Left lung (tissue), 4 donors: ENCODE measurements at regions not wholly inside any gene's neighbourhood (a gene's known extent, or its start where the extent isn't known, plus 50 kb on each side); places are given as distances from the start of the nearest gene placed in this dataset.
A peak's percentile ranks its signal among the peaks of the same experiment; 100 is the strongest.

ENCODE experiments used
- ATAC-seq: fragments of 200-7000 bp; cut with Tn5 transposase; one replicate; pipeline ENCODE4 v1.9.1; 2020; ENCODE audit warnings: moderate library complexity
- DNase-seq, 4 donors: peaks; one replicate each; pipeline ENCODE4 v3.0.0-alpha.2; 2013 to 2020
- H3K27ac ChIP-seq, 2 donors: fragments of 200-600 bp; sonication (generic) in 1 of 2; one replicate each; pipeline versions ENCODE4 v1.5.0 to v1.8.0; 2020 to 2021
- H3K27me3 ChIP-seq, 2 donors: fragments of 200-600 bp; sonication (generic) in 1 of 2; one replicate each; pipeline versions ENCODE4 v1.5.0 to v1.8.0; 2020 to 2021
- H3K36me3 ChIP-seq, 2 donors: fragments of 200-600 bp; sonication (generic) in 1 of 2; one replicate each; pipeline versions ENCODE4 v1.5.0 to v1.8.0; 2020 to 2021
- H3K4me1 ChIP-seq, 2 donors: fragments of 200-600 bp; one replicate each; pipeline ENCODE4 v1.8.0; 2021
- H3K4me3 ChIP-seq, 2 donors: fragments of 200-600 bp; sonication (generic) in 1 of 2; one replicate each; pipeline versions ENCODE4 v1.5.0 to v1.8.0; 2020 to 2021; ENCODE audit warnings: mild to moderate bottlenecking in 1 of 2
- H3K9me3 ChIP-seq, 2 donors: fragments of 200-600 bp; sonication (generic) in 1 of 2; one replicate each; pipeline versions ENCODE4 v1.5.0 to v1.8.0; 2020 to 2021
- CTCF ChIP-seq, 2 donors: fragments of 200-600 bp; sonication (generic) in 1 of 2; IDR thresholded peaks; one replicate each; pipeline versions ENCODE4 v1.5.0 to v1.8.0; 2021; ENCODE audit warnings: antibody characterized with exemption in 2 of 2
- intact Hi-C, 2 donors: fragments of 100-400 bp; cut with DNase I; formaldehyde crosslinking; loops; one replicate each; pipeline versions ENCODE4 v1.11.2 to v1.14.2; 2022
- donor health status: DM: no; HTN: yes; CAD: no.
- donor health status: DM: no; HTN: no; CAD: no.

- H3K27me3 ChIP-seq, result no peaks in the 10 kb centered on the region
- peaks cover 0 to 2% of the 10 kb centered on the region in 2 donors for H3K9me3 ChIP-seq
- H3K27ac ChIP-seq, result no peak overlapping the region
- no peaks in the 10 kb centered on the region for H3K36me3 ChIP-seq
- ATAC-seq, result no peak
- no peak overlapping the region for H3K4me3 ChIP-seq
- peak in 1 of 4 donors; percentile 7 for DNase-seq
- intact Hi-C loops, result no loop called here
- TF ChIP-seq CTCF (IDR thresholded peaks at IDR 0.05), result no peak
- no peaks in the 10 kb centered on the region for H3K4me1 ChIP-seq
These were observed 352.2 kb upstream of the CPEB2 start for GRCh38 chr4:14650127-14650526.

GRCh38 chr4:14652522-14652921 is 349.8 kb upstream of the CPEB2 start:
- intact Hi-C loops, result no loop called here
- Histone ChIP-seq H3K4me3 (no peak overlapping the region), H3K4me1 (no peaks in the 10 kb centered on the region), H3K27me3 (no peaks in the 10 kb centered on the region), H3K36me3 (no peaks in the 10 kb centered on the region), H3K27ac (no peak overlapping the region), H3K9me3 (peaks cover 0 to 2% of the 10 kb centered on the region in 2 donors)
- no peak for DNase-seq
- no peak for ATAC-seq
- TF ChIP-seq CTCF (IDR thresholded peaks at IDR 0.05), result no peak

- no peak for TF ChIP-seq CTCF (IDR thresholded peaks at IDR 0.05)
- Histone ChIP-seq H3K36me3 (no peaks in the 10 kb centered on the region), H3K9me3 (peaks cover 0 to 2% of the 10 kb centered on the region in 2 donors), H3K4me1 (no peaks in the 10 kb centered on the region), H3K27me3 (no peaks in the 10 kb centered on the region), H3K4me3 (no peak overlapping the region), H3K27ac (no peak overlapping the region)
- DNase-seq, result no peak
- intact Hi-C loops, result no loop called here
- no peak for ATAC-seq
These were observed 348.9 kb upstream of the CPEB2 start for GRCh38 chr4:14653338-14653737.

- no peaks in the 10 kb centered on the region for H3K4me1 ChIP-seq
- H3K4me3 ChIP-seq, result no peak overlapping the region
- H3K27me3 ChIP-seq, result no peaks in the 10 kb centered on the region
- no peak for TF ChIP-seq CTCF (IDR thresholded peaks at IDR 0.05)
- H3K9me3 ChIP-seq, result peaks cover 0 to 1% of the 10 kb centered on the region in 2 donors
- no peaks in the 10 kb centered on the region for H3K36me3 ChIP-seq
- intact Hi-C loops, result no loop called here
- DNase-seq (no peak), ATAC-seq (no peak)
- H3K27ac ChIP-seq, result no peak overlapping the region
These were observed 343.0 kb upstream of the CPEB2 start for GRCh38 chr4:14659286-14659685.

- TF ChIP-seq CTCF (IDR thresholded peaks at IDR 0.05), result no peak
- intact Hi-C loops, result no loop called here
- H3K4me1 ChIP-seq, result peaks cover 0 to 5% of the 10 kb centered on the region in 2 donors
- DNase-seq (peak in 1 of 4 donors; percentile 5), ATAC-seq (peak; percentile 55)
- no peak overlapping the region for H3K4me3 ChIP-seq
- no peaks in the 10 kb centered on the region for H3K36me3 ChIP-seq
- H3K9me3 ChIP-seq, result peaks cover 0 to 14% of the 10 kb centered on the region in 2 donors
- no peaks in the 10 kb centered on the region for H3K27me3 ChIP-seq
- H3K27ac ChIP-seq, result no peak overlapping the region
These were observed 334.6 kb upstream of the CPEB2 start for GRCh38 chr4:14667624-14668151.
